ENCODE measurements at regions not wholly inside any gene's neighbourhood (a gene's known extent, or its start where the extent isn't known, plus 50 kb on each side); places are given as distances from the start of the nearest gene placed in this dataset.

- TF ChIP-seq CTCF (IDR thresholded peaks at IDR 0.05) (no peak), POLR2A (IDR thresholded peaks at IDR 0.05) (no peak)
These were observed 491.0 kb upstream of the WWC1 start for GRCh38 chr5:167800427-167800826.

All from thyroid gland (tissue), 4 donors.